Mucosa of gallbladder (tissue), 1 donor: ENCODE measurements at regions not wholly inside any gene's neighbourhood (a gene's known extent, or its start where the extent isn't known, plus 50 kb on each side); places are given as distances from the start of the nearest gene placed in this dataset.

Experiments
- DNase-seq: peaks from one replicate; pipeline ENCODE4 v3.0.0-alpha.2; 2020; ENCODE audit warnings: low spot score
- donor health status: DM: no; HTN: no; CAD: no.

GRCh38 chrX:130974323-130974722 lies 71.3 kb upstream of the ENOX2 start:
- no peak for DNase-seq

- peak; percentile 18 for DNase-seq
Measured at GRCh38 chrX:130975947-130976346, 72.9 kb upstream of the ENOX2 start.

GRCh38 chrX:130981836-130982235 lies 76.3 kb upstream of the ARHGAP36 start:
- no peak for DNase-seq

- no peak for DNase-seq
Measured at GRCh38 chrX:130984782-130985181, 73.4 kb upstream of the ARHGAP36 start.

GRCh38 chrX:130987241-130987640 lies 70.9 kb upstream of the ARHGAP36 start:
- no peak for DNase-seq

- DNase-seq, result no peak
Measured at GRCh38 chrX:130990723-130991122, 67.4 kb upstream of the ARHGAP36 start.

GRCh38 chrX:130994671-130995070 lies 63.5 kb upstream of the ARHGAP36 start:
- DNase-seq, result no peak

GRCh38 chrX:130995439-130995838 lies 62.7 kb upstream of the ARHGAP36 start:
- DNase-seq, result no peak

- no peak for DNase-seq
Measured at GRCh38 chrX:130997314-130997713, 60.8 kb upstream of the ARHGAP36 start.

GRCh38 chrX:130999360-130999759 lies 58.8 kb upstream of the ARHGAP36 start:
- no peak for DNase-seq
